ENCODE measurements at regions not wholly inside any gene's neighbourhood (a gene's known extent, or its start where the extent isn't known, plus 50 kb on each side); places are given as distances from the start of the nearest gene placed in this dataset.

GRCh38 chr2:56889738-56890137, 705.9 kb downstream of the CCDC85A start:
- ChIA-PET CTCF (no interaction called here), POLR2A (no interaction called here)
- Mint-ChIP-seq H3K27ac (no peak overlapping the region), H3K27me3 (no peaks in the 10 kb centered on the region), H3K9me3 (peaks cover 4% of the 10 kb centered on the region), H3K4me3 (no peak overlapping the region), H3K4me1 (ENCODE audit: low read depth) (no peaks in the 10 kb centered on the region), H3K36me3 (no peaks in the 10 kb centered on the region)
- intact Hi-C loops (cut with micrococcal nuclease), result no loop called here
- no peak for DNase-seq

- Mint-ChIP-seq H3K9me3 (no peaks in the 10 kb centered on the region), H3K27me3 (no peaks in the 10 kb centered on the region), H3K36me3 (no peaks in the 10 kb centered on the region), H3K4me3 (no peak overlapping the region), H3K4me1 (ENCODE audit: low read depth) (no peaks in the 10 kb centered on the region), H3K27ac (no peak overlapping the region)
- intact Hi-C loops (cut with micrococcal nuclease), result no loop called here
- ChIA-PET CTCF (no interaction called here), POLR2A (no interaction called here)
- no peak for DNase-seq
Observed at GRCh38 chr2:56892382-56892781, 708.6 kb downstream of the CCDC85A start.

GRCh38 chr2:56898986-56899385, 715.2 kb downstream of the CCDC85A start:
- POLR2A ChIA-PET, result no interaction called here
- CTCF ChIA-PET, result no interaction called here
- H3K9me3 Mint-ChIP-seq, result peaks cover 7% of the 10 kb centered on the region
- H3K4me3 Mint-ChIP-seq, result no peak overlapping the region
- no peaks in the 10 kb centered on the region for H3K27me3 Mint-ChIP-seq
- no peaks in the 10 kb centered on the region for H3K4me1 Mint-ChIP-seq (ENCODE audit: low read depth)
- H3K27ac Mint-ChIP-seq, result no peak overlapping the region
- no peaks in the 10 kb centered on the region for H3K36me3 Mint-ChIP-seq
- no peak for DNase-seq
- intact Hi-C loops (cut with micrococcal nuclease), result no loop called here

GRCh38 chr2:56912490-56912889, 728.7 kb downstream of the CCDC85A start:
- H3K9me3 Mint-ChIP-seq, result peaks cover 30% of the 10 kb centered on the region
- no peak for DNase-seq
- intact Hi-C loops (cut with micrococcal nuclease), result no loop called here
- no peaks in the 10 kb centered on the region for H3K27me3 Mint-ChIP-seq
- POLR2A ChIA-PET, result no interaction called here
- H3K27ac Mint-ChIP-seq, result no peak overlapping the region
- H3K36me3 Mint-ChIP-seq, result no peaks in the 10 kb centered on the region
- CTCF ChIA-PET, result no interaction called here
- H3K4me3 Mint-ChIP-seq, result no peak overlapping the region
- H3K4me1 Mint-ChIP-seq (ENCODE audit: low read depth), result no peaks in the 10 kb centered on the region

GRCh38 chr2:56918790-56919189, 735.0 kb downstream of the CCDC85A start:
- ChIA-PET POLR2A (no interaction called here), CTCF (no interaction called here)
- Mint-ChIP-seq H3K27me3 (no peaks in the 10 kb centered on the region), H3K4me3 (no peak overlapping the region), H3K4me1 (ENCODE audit: low read depth) (no peaks in the 10 kb centered on the region), H3K9me3 (peaks cover 40% of the 10 kb centered on the region), H3K27ac (no peak overlapping the region), H3K36me3 (no peaks in the 10 kb centered on the region)
- no peak for DNase-seq
- intact Hi-C loops (cut with micrococcal nuclease), result no loop called here

- Mint-ChIP-seq H3K4me1 (ENCODE audit: low read depth) (no peaks in the 10 kb centered on the region), H3K27ac (no peak overlapping the region), H3K4me3 (no peak overlapping the region), H3K27me3 (no peaks in the 10 kb centered on the region), H3K9me3 (peaks cover 22% of the 10 kb centered on the region), H3K36me3 (no peaks in the 10 kb centered on the region)
- intact Hi-C loops (cut with micrococcal nuclease), result no loop called here
- POLR2A ChIA-PET, result no interaction called here
- no peak for DNase-seq
- CTCF ChIA-PET, result no interaction called here
Observed at GRCh38 chr2:56933976-56934375, 750.2 kb downstream of the CCDC85A start.

- H3K27ac Mint-ChIP-seq, result no peak overlapping the region
- H3K27me3 Mint-ChIP-seq, result no peaks in the 10 kb centered on the region
- no peak for DNase-seq
- ChIA-PET POLR2A (no interaction called here), CTCF (interaction anchor here (0.6 kb wide), 1 partner anchor 35 kb away, joined by 4 read pairs; no protein-coding TSS in a partner anchor)
- H3K36me3 Mint-ChIP-seq, result no peaks in the 10 kb centered on the region
- H3K4me1 Mint-ChIP-seq (ENCODE audit: low read depth), result no peaks in the 10 kb centered on the region
- H3K4me3 Mint-ChIP-seq, result no peak overlapping the region
- peaks cover 21% of the 10 kb centered on the region for H3K9me3 Mint-ChIP-seq
- intact Hi-C loops (cut with micrococcal nuclease), result no loop called here
Observed at GRCh38 chr2:56934866-56935265, 751.1 kb downstream of the CCDC85A start.

- Mint-ChIP-seq H3K27me3 (no peaks in the 10 kb centered on the region), H3K9me3 (peaks cover 31% of the 10 kb centered on the region), H3K4me3 (no peak overlapping the region), H3K36me3 (no peaks in the 10 kb centered on the region), H3K27ac (no peak overlapping the region), H3K4me1 (ENCODE audit: low read depth) (no peaks in the 10 kb centered on the region)
- intact Hi-C loops (cut with micrococcal nuclease), result no loop called here
- ChIA-PET CTCF (no interaction called here), POLR2A (no interaction called here)
- no peak for DNase-seq
Observed at GRCh38 chr2:56940054-56940453, 756.3 kb downstream of the CCDC85A start.

GRCh38 chr2:56952871-56953270, 769.1 kb downstream of the CCDC85A start:
- Mint-ChIP-seq H3K9me3 (peaks cover 28% of the 10 kb centered on the region), H3K27ac (no peak overlapping the region), H3K4me1 (ENCODE audit: low read depth) (no peaks in the 10 kb centered on the region), H3K36me3 (no peaks in the 10 kb centered on the region), H3K27me3 (no peaks in the 10 kb centered on the region), H3K4me3 (no peak overlapping the region)
- ChIA-PET CTCF (no interaction called here), POLR2A (no interaction called here)
- no peak for DNase-seq
- intact Hi-C loops (cut with micrococcal nuclease), result no loop called here

GRCh38 chr2:56960581-56960980, 776.8 kb downstream of the CCDC85A start:
- Mint-ChIP-seq H3K4me1 (ENCODE audit: low read depth) (no peaks in the 10 kb centered on the region), H3K36me3 (no peaks in the 10 kb centered on the region), H3K4me3 (no peak overlapping the region), H3K9me3 (peaks cover 27% of the 10 kb centered on the region), H3K27ac (no peak overlapping the region), H3K27me3 (no peaks in the 10 kb centered on the region)
- CTCF ChIA-PET, result no interaction called here
- intact Hi-C loops (cut with micrococcal nuclease), result no loop called here
- POLR2A ChIA-PET, result no interaction called here
- DNase-seq, result no peak

GRCh38 chr2:56962673-56963072, 778.9 kb downstream of the CCDC85A start:
- peaks cover 20% of the 10 kb centered on the region for H3K9me3 Mint-ChIP-seq
- ChIA-PET POLR2A (no interaction called here), CTCF (no interaction called here)
- no peaks in the 10 kb centered on the region for H3K36me3 Mint-ChIP-seq
- H3K27me3 Mint-ChIP-seq, result no peaks in the 10 kb centered on the region
- intact Hi-C loops (cut with micrococcal nuclease), result no loop called here
- no peak for DNase-seq
- no peaks in the 10 kb centered on the region for H3K4me1 Mint-ChIP-seq (ENCODE audit: low read depth)
- no peak overlapping the region for H3K4me3 Mint-ChIP-seq
- no peak overlapping the region for H3K27ac Mint-ChIP-seq

GRCh38 chr2:56969513-56969912, 785.7 kb downstream of the CCDC85A start:
- no peaks in the 10 kb centered on the region for H3K27me3 Mint-ChIP-seq

GRCh38 chr2:56971383-56971974, 787.7 kb downstream of the CCDC85A start:
- POLR2A ChIA-PET, result no interaction called here
- Mint-ChIP-seq H3K27ac (no peak overlapping the region), H3K36me3 (no peaks in the 10 kb centered on the region), H3K27me3 (no peaks in the 10 kb centered on the region), H3K9me3 (peaks cover 25% of the 10 kb centered on the region), H3K4me3 (no peak overlapping the region), H3K4me1 (ENCODE audit: low read depth) (no peaks in the 10 kb centered on the region)
- no peak for DNase-seq
- CTCF ChIA-PET, result no interaction called here
- intact Hi-C loops (cut with micrococcal nuclease), result no loop called here

More at GRCh38 chr2:56969513-56969912, 785.7 kb downstream of the CCDC85A start:
- intact Hi-C loops (cut with micrococcal nuclease), result no loop called here
- Mint-ChIP-seq H3K27ac (no peak overlapping the region), H3K4me3 (no peak overlapping the region), H3K36me3 (no peaks in the 10 kb centered on the region), H3K9me3 (peaks cover 18% of the 10 kb centered on the region), H3K4me1 (ENCODE audit: low read depth) (no peaks in the 10 kb centered on the region)
- POLR2A ChIA-PET, result no interaction called here
- CTCF ChIA-PET, result interaction anchor here (0.7 kb wide), 1 partner anchor 34 kb away, joined by 4 read pairs; no protein-coding TSS in a partner anchor
- DNase-seq, result no peak

- H3K27ac Mint-ChIP-seq, result no peak overlapping the region
- H3K4me3 Mint-ChIP-seq, result no peak overlapping the region
- no peaks in the 10 kb centered on the region for H3K4me1 Mint-ChIP-seq (ENCODE audit: low read depth)
- ChIA-PET CTCF (no interaction called here), POLR2A (no interaction called here)
- no peaks in the 10 kb centered on the region for H3K27me3 Mint-ChIP-seq
- intact Hi-C loops (cut with micrococcal nuclease), result no loop called here
- H3K9me3 Mint-ChIP-seq, result peaks cover 35% of the 10 kb centered on the region
- DNase-seq, result no peak
- no peaks in the 10 kb centered on the region for H3K36me3 Mint-ChIP-seq
Observed at GRCh38 chr2:56981554-56981953, 797.8 kb downstream of the CCDC85A start.
